Keratinocyte (primary cell): ENCODE measurements at regions not wholly inside any gene's neighbourhood (a gene's known extent, or its start where the extent isn't known, plus 50 kb on each side); places are given as distances from the start of the nearest gene placed in this dataset.

Source experiments
- EZH2 ChIP-seq: IDR thresholded peaks from one replicate; pipeline ENCODE4 v1.6.1; 2012; ENCODE audit warnings: inconsistent platforms, mild to moderate bottlenecking, low read length, moderate library complexity
- TF ChIP-seq, protein P1 (sequence below), 3 experiments: IDR thresholded peaks in 1 of 3; conservative IDR thresholded peaks in 1 of 3; optimal IDR thresholded peaks in 1 of 3; 2 replicates in 2 of 3; 3 replicates in 1 of 3; pipeline versions ENCODE3 to v1.5.1; 2011; ENCODE audit warnings: low read length in 3 of 3, mild to moderate bottlenecking in 3 of 3, moderate library complexity in 2 of 3, control low read depth in 1 of 3, inconsistent platforms in 1 of 3; ENCODE audit not compliant: insufficient read depth in 2 of 3; ENCODE audit errors: extremely low read depth in 1 of 3

DNA sequence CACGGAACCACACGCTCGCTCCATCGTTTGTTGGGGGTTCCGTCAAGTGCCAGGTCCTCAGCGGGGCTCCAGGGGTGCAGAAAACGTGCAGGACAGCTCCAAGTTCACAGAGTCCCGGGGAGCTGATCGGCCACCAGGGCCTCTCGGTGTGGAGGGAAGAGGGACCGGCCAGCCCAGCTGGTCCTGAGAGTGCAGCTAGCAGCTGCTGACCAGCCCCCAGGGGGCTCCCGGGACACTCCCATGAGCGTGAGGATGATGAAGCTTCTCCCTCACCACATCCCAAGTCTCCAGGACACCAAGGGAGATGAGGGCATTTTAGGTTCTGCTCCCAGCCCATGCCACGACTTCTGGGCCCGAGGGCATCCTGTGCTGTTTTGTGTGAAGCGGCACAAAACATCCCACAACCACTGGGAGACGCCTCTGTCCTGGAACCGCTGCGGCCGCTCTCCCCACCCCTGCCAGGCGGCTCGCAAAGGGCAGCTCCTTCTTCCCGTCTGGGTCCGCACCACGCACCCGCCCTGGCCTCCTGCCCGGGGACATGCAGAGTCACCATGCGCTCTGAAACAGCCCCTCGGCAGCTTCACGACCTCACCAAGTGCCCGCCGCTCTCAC lies 67.5 kb upstream of the IRX4 start:
- TF ChIP-seq, protein P1, sequence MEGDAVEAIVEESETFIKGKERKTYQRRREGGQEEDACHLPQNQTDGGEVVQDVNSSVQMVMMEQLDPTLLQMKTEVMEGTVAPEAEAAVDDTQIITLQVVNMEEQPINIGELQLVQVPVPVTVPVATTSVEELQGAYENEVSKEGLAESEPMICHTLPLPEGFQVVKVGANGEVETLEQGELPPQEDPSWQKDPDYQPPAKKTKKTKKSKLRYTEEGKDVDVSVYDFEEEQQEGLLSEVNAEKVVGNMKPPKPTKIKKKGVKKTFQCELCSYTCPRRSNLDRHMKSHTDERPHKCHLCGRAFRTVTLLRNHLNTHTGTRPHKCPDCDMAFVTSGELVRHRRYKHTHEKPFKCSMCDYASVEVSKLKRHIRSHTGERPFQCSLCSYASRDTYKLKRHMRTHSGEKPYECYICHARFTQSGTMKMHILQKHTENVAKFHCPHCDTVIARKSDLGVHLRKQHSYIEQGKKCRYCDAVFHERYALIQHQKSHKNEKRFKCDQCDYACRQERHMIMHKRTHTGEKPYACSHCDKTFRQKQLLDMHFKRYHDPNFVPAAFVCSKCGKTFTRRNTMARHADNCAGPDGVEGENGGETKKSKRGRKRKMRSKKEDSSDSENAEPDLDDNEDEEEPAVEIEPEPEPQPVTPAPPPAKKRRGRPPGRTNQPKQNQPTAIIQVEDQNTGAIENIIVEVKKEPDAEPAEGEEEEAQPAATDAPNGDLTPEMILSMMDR (optimal IDR thresholded peaks at IDR 0.05 in 1 of 3, IDR thresholded peaks at IDR 0.05 in 1 of 3, conservative IDR thresholded peaks at IDR 0.05 in 1 of 3; ENCODE audit: extremely low read depth in 1 of 3, insufficient read depth in 2 of 3, low read length in 3 of 3) = no peak
- no peak for TF ChIP-seq EZH2
